Nephron progenitor cell (in vitro differentiated cells): ENCODE measurements at regions not wholly inside any gene's neighbourhood (a gene's known extent, or its start where the extent isn't known, plus 50 kb on each side); places are given as distances from the start of the nearest gene placed in this dataset.

Source experiments
- DNase-seq: peaks from one replicate; pipeline ENCODE4 v3.0.0; 2021
- H3K27ac Mint-ChIP-seq: 2 replicates; pipeline ENCODE4 v1.8.0; 2021; ENCODE audit warnings: mild to moderate bottlenecking, moderate library complexity, mixed read lengths
- H3K27me3 Mint-ChIP-seq: 2 replicates; pipeline ENCODE4 v1.8.0; 2021; ENCODE audit warnings: mild to moderate bottlenecking, low read depth, mixed read lengths; ENCODE audit not compliant: poor library complexity
- H3K36me3 Mint-ChIP-seq: 2 replicates; pipeline ENCODE4 v1.8.0; 2021; ENCODE audit warnings: low read depth, mixed read lengths
- H3K4me1 Mint-ChIP-seq: 2 replicates; pipeline ENCODE4 v1.8.0; 2021; ENCODE audit warnings: mixed read lengths
- H3K4me3 Mint-ChIP-seq: 2 replicates; pipeline ENCODE4 v1.8.0; 2021; ENCODE audit warnings: mild to moderate bottlenecking, moderate library complexity, mixed read lengths
- H3K9me3 Mint-ChIP-seq: 2 replicates; pipeline ENCODE4 v1.8.0; 2021; ENCODE audit warnings: mild to moderate bottlenecking, moderate library complexity, mixed read lengths
- TF ChIP-seq, protein P1 (sequence below): fragments of 200-600 bp; sonication (generic); IDR thresholded peaks from 2 replicates; pipeline ENCODE4 v1.5.0; 2021; ENCODE audit warnings: antibody characterized with exemption

DNA sequence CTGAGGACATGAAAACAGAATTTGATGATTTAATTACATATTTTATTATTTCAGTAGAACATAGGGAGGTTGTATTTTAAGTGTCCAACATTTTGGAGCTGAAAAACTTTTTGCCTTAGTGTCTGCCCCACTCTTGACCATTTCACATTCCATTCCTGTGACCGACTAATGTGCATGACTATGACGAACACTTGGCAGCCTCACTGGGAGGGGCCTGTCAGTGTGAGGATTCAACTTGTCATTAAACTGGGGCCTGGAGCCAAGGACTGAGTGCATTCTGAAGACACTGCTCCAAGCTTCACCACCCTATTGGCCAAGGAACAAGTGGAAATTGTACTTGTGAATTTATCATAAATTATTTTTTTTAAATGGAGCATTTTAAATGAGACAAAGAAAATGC, 661.3 kb downstream of the BCKDHB start:
- H3K9me3 Mint-ChIP-seq, result no peaks in the 10 kb centered on the region
- DNase-seq, result no peak

GRCh38 chr6:80744213-80744612, 637.7 kb downstream of the BCKDHB start:
- no peak overlapping the region for H3K4me3 Mint-ChIP-seq
- no peak for DNase-seq
- TF ChIP-seq, protein P1, sequence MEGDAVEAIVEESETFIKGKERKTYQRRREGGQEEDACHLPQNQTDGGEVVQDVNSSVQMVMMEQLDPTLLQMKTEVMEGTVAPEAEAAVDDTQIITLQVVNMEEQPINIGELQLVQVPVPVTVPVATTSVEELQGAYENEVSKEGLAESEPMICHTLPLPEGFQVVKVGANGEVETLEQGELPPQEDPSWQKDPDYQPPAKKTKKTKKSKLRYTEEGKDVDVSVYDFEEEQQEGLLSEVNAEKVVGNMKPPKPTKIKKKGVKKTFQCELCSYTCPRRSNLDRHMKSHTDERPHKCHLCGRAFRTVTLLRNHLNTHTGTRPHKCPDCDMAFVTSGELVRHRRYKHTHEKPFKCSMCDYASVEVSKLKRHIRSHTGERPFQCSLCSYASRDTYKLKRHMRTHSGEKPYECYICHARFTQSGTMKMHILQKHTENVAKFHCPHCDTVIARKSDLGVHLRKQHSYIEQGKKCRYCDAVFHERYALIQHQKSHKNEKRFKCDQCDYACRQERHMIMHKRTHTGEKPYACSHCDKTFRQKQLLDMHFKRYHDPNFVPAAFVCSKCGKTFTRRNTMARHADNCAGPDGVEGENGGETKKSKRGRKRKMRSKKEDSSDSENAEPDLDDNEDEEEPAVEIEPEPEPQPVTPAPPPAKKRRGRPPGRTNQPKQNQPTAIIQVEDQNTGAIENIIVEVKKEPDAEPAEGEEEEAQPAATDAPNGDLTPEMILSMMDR, result no peak
- peaks cover 4% of the 10 kb centered on the region for H3K27me3 Mint-ChIP-seq
- peaks cover 16% of the 10 kb centered on the region for H3K9me3 Mint-ChIP-seq
- no peak overlapping the region for H3K27ac Mint-ChIP-seq
- H3K36me3 Mint-ChIP-seq, result no peaks in the 10 kb centered on the region
- H3K4me1 Mint-ChIP-seq, result no peaks in the 10 kb centered on the region

More for the DNA sequence above, 661.3 kb downstream of the BCKDHB start:
- Mint-ChIP-seq H3K4me3 (no peak overlapping the region), H3K27ac (no peak overlapping the region), H3K36me3 (no peaks in the 10 kb centered on the region), H3K4me1 (no peaks in the 10 kb centered on the region), H3K27me3 (peaks cover 3% of the 10 kb centered on the region)
- TF ChIP-seq, protein P1, result no peak

DNA sequence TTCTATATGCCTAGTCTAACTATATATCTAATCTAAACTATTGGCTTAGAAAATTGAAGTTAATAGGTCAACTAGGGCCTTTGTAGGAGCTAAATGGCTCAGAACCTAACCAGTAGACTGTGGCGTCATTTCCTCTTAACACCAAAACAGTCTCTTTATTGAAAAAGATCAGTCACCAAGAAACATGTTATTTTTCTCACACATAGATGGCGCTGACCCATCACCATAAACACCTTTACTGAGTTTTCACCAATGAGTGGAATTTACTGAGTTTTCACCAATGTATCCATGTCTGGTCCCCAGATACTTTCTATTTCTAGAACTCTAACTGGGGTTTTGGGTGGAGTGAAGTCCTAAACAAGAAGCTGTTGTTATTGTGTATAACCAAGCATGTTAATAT, 636.0 kb downstream of the BCKDHB start:
- H3K9me3 Mint-ChIP-seq, result peaks cover 16% of the 10 kb centered on the region
- no peak for DNase-seq
- H3K27me3 Mint-ChIP-seq, result peaks cover 4% of the 10 kb centered on the region
- no peaks in the 10 kb centered on the region for H3K36me3 Mint-ChIP-seq
- no peaks in the 10 kb centered on the region for H3K4me1 Mint-ChIP-seq
- TF ChIP-seq, protein P1, result peak; percentile 22
- no peak overlapping the region for H3K4me3 Mint-ChIP-seq
- no peak overlapping the region for H3K27ac Mint-ChIP-seq

DNA sequence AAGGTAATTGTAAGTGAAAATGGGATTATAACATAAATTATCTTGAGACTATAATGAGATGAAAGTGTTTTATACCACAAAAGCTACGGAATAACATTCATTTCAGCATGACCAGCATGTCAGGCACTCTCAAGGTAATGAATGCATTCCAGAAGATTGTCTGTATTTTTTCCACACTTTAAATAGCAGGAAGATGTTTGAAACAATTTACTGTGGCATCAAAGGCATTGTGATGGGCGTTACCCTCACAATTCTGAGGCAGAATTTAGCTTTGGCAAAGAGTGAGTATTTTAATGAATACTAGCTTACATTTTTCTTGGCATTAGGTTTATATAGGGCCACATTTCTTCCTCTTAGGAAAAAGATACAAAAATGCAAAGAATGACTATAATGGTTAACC, 627.2 kb downstream of the BCKDHB start:
- H3K4me3 Mint-ChIP-seq, result no peak overlapping the region
- H3K36me3 Mint-ChIP-seq, result no peaks in the 10 kb centered on the region
- no peaks in the 10 kb centered on the region for H3K9me3 Mint-ChIP-seq
- DNase-seq, result no peak
- H3K27me3 Mint-ChIP-seq, result no peaks in the 10 kb centered on the region
- TF ChIP-seq, protein P1, result no peak
- no peaks in the 10 kb centered on the region for H3K4me1 Mint-ChIP-seq
- H3K27ac Mint-ChIP-seq, result no peak overlapping the region

DNA sequence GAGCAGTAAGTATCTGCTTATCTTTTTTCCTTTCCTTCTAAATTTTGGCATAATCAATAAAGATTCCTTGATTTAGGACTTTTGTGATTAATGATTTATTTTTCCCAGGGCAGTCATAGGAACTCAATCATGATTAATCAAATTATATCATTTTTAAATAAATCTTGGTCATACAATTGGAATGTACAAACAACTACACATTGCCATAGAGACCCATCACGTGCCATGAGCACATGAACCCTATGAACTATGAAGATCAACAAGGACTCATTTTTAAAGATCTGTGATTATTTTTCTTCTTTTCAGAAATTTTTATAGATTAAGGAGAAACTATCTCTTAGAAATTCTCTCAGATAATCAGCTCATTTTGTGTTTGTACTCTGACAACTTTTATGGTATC, 622.4 kb downstream of the BCKDHB start:
- Mint-ChIP-seq H3K4me3 (no peak overlapping the region), H3K27me3 (no peaks in the 10 kb centered on the region), H3K4me1 (no peaks in the 10 kb centered on the region), H3K9me3 (no peaks in the 10 kb centered on the region), H3K36me3 (no peaks in the 10 kb centered on the region), H3K27ac (no peak overlapping the region)
- no peak for DNase-seq
- TF ChIP-seq, protein P1, result no peak

DNA sequence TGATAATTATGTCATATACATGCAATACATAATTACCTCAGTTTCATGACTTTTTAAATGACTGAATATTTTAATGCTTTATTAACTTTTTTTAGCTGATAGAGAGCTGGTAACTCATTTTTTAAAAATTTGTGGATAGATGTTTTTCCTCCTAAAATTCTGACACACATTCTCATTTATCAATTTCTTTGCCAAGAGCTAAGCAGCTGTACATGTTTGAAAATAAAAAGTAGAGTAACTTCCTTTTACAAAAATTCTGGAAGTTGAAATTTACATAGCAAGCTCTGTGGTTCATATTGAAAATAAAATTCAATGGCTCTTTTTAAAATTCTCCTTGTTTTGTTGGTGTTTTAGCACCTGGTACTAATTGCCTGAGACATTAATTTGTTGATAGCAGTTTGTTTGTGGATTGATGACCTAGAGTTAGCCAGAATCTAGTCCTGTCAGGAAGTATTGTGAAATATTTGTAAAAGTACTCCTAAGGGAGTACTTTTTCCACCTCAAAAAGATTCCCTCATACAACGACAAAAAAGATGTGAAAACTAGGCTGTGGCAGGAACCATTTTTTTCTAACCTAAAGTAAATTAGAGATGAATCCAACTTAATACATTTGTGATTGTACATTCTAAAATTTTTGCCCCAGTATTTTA, 621.8 kb downstream of the BCKDHB start:
- TF ChIP-seq, protein P1, result no peak
- no peak overlapping the region for H3K4me3 Mint-ChIP-seq

More for the DNA sequence above, 621.8 kb downstream of the BCKDHB start:
- DNase-seq, result no peak
- no peaks in the 10 kb centered on the region for H3K27me3 Mint-ChIP-seq
- no peak overlapping the region for H3K27ac Mint-ChIP-seq
- no peaks in the 10 kb centered on the region for H3K4me1 Mint-ChIP-seq
- H3K9me3 Mint-ChIP-seq, result no peaks in the 10 kb centered on the region
- H3K36me3 Mint-ChIP-seq, result no peaks in the 10 kb centered on the region
